ENCODE measurements at regions not wholly inside any gene's neighbourhood (a gene's known extent, or its start where the extent isn't known, plus 50 kb on each side); places are given as distances from the start of the nearest gene placed in this dataset.

DNA sequence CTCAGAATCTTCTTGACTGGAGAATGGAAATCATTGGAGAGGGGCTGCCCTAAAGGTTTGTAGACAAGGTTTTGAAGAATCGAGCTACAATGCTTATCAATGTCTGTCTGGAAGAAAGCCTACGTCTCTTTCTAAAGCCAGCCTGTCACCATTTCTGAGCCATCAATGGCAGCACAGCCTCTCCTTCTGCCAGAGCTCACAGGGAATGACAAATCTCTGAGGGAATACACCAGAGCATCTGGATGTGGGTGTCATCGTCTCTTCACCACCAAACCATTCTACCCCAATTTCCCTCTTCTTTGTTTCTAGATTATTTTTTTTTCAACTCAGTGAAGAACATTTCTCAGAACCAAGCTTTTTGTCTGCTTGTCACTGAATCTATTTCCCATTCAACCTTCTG, 349.7 kb downstream of the EMP1 start:
- TF ChIP-seq, protein P1, sequence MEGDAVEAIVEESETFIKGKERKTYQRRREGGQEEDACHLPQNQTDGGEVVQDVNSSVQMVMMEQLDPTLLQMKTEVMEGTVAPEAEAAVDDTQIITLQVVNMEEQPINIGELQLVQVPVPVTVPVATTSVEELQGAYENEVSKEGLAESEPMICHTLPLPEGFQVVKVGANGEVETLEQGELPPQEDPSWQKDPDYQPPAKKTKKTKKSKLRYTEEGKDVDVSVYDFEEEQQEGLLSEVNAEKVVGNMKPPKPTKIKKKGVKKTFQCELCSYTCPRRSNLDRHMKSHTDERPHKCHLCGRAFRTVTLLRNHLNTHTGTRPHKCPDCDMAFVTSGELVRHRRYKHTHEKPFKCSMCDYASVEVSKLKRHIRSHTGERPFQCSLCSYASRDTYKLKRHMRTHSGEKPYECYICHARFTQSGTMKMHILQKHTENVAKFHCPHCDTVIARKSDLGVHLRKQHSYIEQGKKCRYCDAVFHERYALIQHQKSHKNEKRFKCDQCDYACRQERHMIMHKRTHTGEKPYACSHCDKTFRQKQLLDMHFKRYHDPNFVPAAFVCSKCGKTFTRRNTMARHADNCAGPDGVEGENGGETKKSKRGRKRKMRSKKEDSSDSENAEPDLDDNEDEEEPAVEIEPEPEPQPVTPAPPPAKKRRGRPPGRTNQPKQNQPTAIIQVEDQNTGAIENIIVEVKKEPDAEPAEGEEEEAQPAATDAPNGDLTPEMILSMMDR (IDR thresholded peaks at IDR 0.05; ENCODE audit: low read depth, low read length), result no peak
- DNase-seq (ENCODE audit: low read depth in 2 of 2), result no peak
- H3K4me3 ChIP-seq (replicated peaks in 1 of 2; ENCODE audit: low read depth in 2 of 2, low read length in 2 of 2), result no peak overlapping the region

DNA sequence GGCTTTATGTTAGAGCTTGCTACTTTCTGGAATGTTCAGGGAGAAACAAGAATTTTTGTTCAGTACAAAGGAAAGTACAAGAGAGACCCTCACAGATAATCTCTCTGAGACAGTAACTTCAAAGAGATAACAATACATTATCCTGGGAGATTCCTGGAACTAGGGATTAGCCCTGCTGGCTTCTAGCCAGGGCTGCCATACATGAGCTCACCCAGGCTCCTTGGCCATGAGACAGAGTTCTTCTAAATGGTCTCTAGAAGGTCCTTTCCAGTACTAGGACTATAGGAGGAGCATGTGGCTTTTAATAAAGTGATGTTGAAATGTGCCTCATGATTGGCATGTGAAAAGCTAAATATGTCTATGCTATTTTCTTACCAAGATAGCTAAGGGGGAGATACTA, 342.5 kb downstream of the EMP1 start:
- H3K4me3 ChIP-seq (replicated peaks in 1 of 2; ENCODE audit: low read depth in 2 of 2, low read length in 2 of 2), result no peak overlapping the region
- TF ChIP-seq, protein P1 (IDR thresholded peaks at IDR 0.05; ENCODE audit: low read depth, low read length), result no peak
- no peak for DNase-seq (ENCODE audit: low read depth in 2 of 2)

DNA sequence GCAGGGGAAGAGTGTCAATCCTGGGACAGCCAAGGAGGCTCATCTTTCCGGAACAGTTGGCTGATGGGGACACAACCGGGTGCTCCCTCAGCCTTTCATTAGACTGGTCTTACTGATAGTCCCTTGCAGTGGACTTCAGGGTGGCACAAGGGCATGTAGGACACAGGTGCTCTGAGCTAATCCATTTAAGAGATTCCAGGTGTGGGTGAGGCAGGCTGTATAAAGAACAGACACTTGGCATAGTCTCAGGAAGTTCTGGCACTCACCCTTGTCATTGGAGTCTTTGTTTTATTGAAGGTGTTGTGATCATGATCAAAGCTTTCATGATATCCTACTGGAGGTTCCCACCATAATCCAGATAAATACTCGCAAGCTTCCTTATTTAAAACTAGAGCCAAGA, 341.6 kb downstream of the EMP1 start:
- TF ChIP-seq, protein P1 (IDR thresholded peaks at IDR 0.05; ENCODE audit: low read depth, low read length), result no peak
- DNase-seq (ENCODE audit: low read depth in 2 of 2), result no peak
- no peak overlapping the region for H3K4me3 ChIP-seq (replicated peaks in 1 of 2; ENCODE audit: low read depth in 2 of 2, low read length in 2 of 2)

DNA sequence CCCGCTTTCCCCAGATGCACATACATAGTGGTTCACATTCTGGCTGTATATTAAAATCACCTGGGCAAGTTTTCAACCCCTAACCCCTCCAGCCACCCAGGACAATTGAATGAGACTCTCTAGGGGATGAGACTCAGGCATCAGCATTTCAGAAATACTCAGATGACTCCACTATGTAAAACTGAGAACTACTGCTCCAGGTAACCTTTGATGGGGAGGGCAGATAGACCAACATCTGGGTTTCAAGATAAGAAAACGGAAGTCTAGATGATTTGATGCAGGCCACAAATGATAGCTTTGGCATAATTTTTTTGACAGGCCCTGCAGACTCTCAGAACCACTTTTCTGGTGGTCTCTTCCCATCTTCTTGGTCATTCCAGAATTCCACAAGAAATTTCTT, 341.1 kb downstream of the EMP1 start:
- no peak overlapping the region for H3K4me3 ChIP-seq (replicated peaks in 1 of 2; ENCODE audit: low read depth in 2 of 2, low read length in 2 of 2)
- TF ChIP-seq, protein P1 (IDR thresholded peaks at IDR 0.05; ENCODE audit: low read depth, low read length), result no peak
- no peak for DNase-seq (ENCODE audit: low read depth in 2 of 2)

DNA sequence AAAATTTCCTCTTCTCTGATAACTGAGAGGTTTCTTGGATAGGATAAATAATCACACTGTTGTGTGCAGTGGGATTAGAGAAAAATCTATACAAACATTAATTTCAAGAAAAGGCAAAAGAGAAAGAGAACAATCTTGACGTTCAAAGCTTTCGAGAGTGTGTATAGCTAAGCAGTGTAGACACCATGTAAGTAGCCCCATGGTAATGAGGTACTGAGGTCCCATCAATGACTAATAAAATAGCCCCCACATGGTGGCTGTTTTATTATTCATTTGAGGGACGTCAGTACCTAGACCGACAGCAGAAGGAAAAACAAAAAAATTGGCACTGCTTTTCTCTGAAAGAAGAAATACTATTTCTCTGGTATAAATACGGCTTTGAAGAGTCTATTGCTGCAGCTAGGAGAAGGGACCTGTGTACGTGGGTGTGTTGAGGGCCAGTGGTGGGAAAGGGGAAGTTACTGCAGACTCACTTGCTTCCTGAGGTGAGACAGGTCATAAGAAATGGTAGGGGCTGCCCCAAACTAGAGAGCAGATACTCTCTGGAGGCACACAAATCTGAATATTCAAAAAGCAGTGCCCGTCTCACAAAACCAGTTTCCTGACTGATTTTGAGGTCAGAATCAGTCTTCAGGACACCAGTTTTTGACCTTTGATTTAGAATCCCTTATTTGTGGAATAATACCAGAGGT, 339.8 kb downstream of the EMP1 start:
- no peak for DNase-seq (ENCODE audit: low read depth in 2 of 2)
- no peak overlapping the region for H3K4me3 ChIP-seq (replicated peaks in 1 of 2; ENCODE audit: low read depth in 2 of 2, low read length in 2 of 2)
- TF ChIP-seq, protein P1 (IDR thresholded peaks at IDR 0.05; ENCODE audit: low read depth, low read length), result no peak

DNA sequence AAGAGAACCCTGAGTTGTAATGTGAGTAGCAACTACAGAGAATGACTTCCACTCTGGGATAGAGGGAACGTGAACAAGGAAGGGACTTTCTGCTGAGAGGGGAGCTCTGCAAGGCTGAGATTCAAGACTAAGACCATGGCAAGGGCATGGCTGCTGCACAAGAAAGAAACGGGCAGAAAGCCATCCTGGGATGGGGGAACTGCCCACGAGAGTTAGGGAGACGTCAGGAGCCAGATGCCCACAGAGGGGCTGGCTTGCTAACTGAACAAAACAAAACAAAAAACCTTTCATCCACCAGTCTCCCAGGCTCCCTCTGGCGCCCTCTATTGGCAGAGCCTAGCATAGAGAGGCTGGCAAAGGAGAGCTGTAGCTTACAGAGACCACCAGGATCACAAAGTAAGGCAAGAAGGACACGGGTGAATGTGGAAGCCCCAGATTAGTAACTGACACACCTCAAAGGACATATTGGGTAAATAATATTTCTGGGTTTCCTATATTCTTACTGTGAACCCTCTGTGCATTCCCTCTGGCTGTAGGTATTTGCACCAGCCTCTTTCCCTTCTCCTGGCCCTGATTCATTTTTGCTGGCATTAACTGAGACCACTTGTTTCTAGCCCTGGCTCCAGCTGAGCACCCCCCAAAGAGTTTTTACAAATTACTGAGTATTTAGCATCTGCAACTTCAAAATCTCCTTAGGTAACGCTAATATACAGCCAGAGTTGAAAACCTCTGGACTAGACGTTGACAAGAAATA, 338.3 kb downstream of the EMP1 start:
- TF ChIP-seq, protein P1 (IDR thresholded peaks at IDR 0.05; ENCODE audit: low read depth, low read length), result peak; percentile 99
- H3K4me3 ChIP-seq (replicated peaks in 1 of 2; ENCODE audit: low read depth in 2 of 2, low read length in 2 of 2), result peak overlapping the region in 1 of 2 donors; percentile 25
- peak; percentile 61 to 67 for DNase-seq (ENCODE audit: low read depth in 2 of 2)

All from cardiac fibroblast (primary cell).